Sigmoid colon (tissue), 6 donors: ENCODE measurements at regions not wholly inside any gene's neighbourhood (a gene's known extent, or its start where the extent isn't known, plus 50 kb on each side); places are given as distances from the start of the nearest gene placed in this dataset.

Experiments
- DNase-seq: peaks from one replicate; pipeline ENCODE4 v3.0.0-alpha.2; 2019
- H3K27ac ChIP-seq, 4 donors: fragments of 200-600 bp; sonication (generic); one replicate each; pipeline ENCODE4 v1.5.1; 2016 to 2019; ENCODE audit warnings: mild to moderate bottlenecking in 1 of 4
- H3K27me3 ChIP-seq, 3 donors: fragments of 200-600 bp; sonication (generic); one replicate each; pipeline ENCODE4 v1.5.1; 2019; ENCODE audit warnings: mild to moderate bottlenecking in 1 of 3
- H3K36me3 ChIP-seq, 4 donors: fragments of 200-600 bp; sonication (generic); one replicate each; pipeline ENCODE4 v1.5.1; 2016 to 2019
- H3K4me1 ChIP-seq, 4 donors: fragments of 200-600 bp; sonication (generic); one replicate each; pipeline ENCODE4 v1.5.1; 2017 to 2019
- H3K4me3 ChIP-seq, 4 donors: fragments of 200-600 bp; sonication (generic); one replicate each; pipeline ENCODE4 v1.5.1; 2017 to 2019; ENCODE audit warnings: mild to moderate bottlenecking in 2 of 4, moderate library complexity in 1 of 4
- H3K9me3 ChIP-seq, 4 donors: fragments of 200-600 bp in 3 of 4; sonication (generic) in 3 of 4; one replicate each; pipeline versions ENCODE4 v1.5.1 to v1.6.1; 2013 to 2019
- CTCF ChIP-seq, 4 experiments: fragments of 450-650 bp in 3 of 4; fragments of 200-600 bp in 1 of 4; IDR thresholded peaks; one replicate each; pipeline ENCODE4 v1.5.1; 2016 to 2019; ENCODE audit warnings: antibody characterized with exemption in 4 of 4, mild to moderate bottlenecking in 3 of 4, moderate library complexity in 2 of 4
- EP300 ChIP-seq, 4 donors: sonication (generic); formaldehyde crosslinking; IDR thresholded peaks; one replicate each; pipeline ENCODE4 v1.6.1; 2017; ENCODE audit warnings: antibody characterized with exemption in 4 of 4
- POLR2A ChIP-seq, 2 donors: fragments of 450-650 bp; IDR thresholded peaks; one replicate each; pipeline ENCODE4 v1.6.1; 2016; ENCODE audit warnings: antibody characterized with exemption in 2 of 2, mild to moderate bottlenecking in 2 of 2, moderate library complexity in 2 of 2
- POLR2AphosphoS5 ChIP-seq, 4 donors: sonication (generic); formaldehyde crosslinking; IDR thresholded peaks; one replicate each; pipeline ENCODE4 v1.6.1; 2017; ENCODE audit warnings: antibody characterized with exemption in 4 of 4
- WGBS, 2 donors: extraction: QIAGEN DNeasy Blood & Tissue Kit; methylation state at CpG; one replicate each; pipeline ENCODE4 v1.1.7; 2013; 5-methylcytosine and 5-hydroxymethylcytosine counted together
- intact Hi-C: fragments of 100-400 bp; cut with DNase I; formaldehyde crosslinking; loops from one replicate; pipeline ENCODE4 v1.15.1; 2023
- donor health status: healthy with polysubstance abuse.
- donor health status: healthy.

GRCh38 chr19:30083701-30084156, 141.7 kb downstream of the URI1 start:
- Histone ChIP-seq H3K9me3 (no peaks in the 10 kb centered on the region), H3K4me1 (no peaks in the 10 kb centered on the region), H3K27ac (no peak overlapping the region), H3K27me3 (no peaks in the 10 kb centered on the region), H3K4me3 (no peak overlapping the region), H3K36me3 (no peaks in the 10 kb centered on the region)
- 35 to 71% methylated on average over 12 of the region's 12 CpGs for WGBS, 2 donors
- no peak for TF ChIP-seq POLR2A (IDR thresholded peaks at IDR 0.05)
- no peak for TF ChIP-seq POLR2AphosphoS5 (IDR thresholded peaks at IDR 0.05)
- no peak for TF ChIP-seq EP300 (IDR thresholded peaks at IDR 0.05)
- intact Hi-C loops: no loop called here
- no peak for DNase-seq

GRCh38 chr19:30084390-30084819, 142.4 kb downstream of the URI1 start:
- no peaks in the 10 kb centered on the region for H3K36me3 ChIP-seq
- DNase-seq: no peak
- no peak overlapping the region for H3K4me3 ChIP-seq
- no peaks in the 10 kb centered on the region for H3K27me3 ChIP-seq
- TF ChIP-seq CTCF (IDR thresholded peaks at IDR 0.05) (no peak), POLR2A (IDR thresholded peaks at IDR 0.05) (no peak), POLR2AphosphoS5 (IDR thresholded peaks at IDR 0.05) (no peak), EP300 (IDR thresholded peaks at IDR 0.05) (no peak)
- H3K9me3 ChIP-seq: no peaks in the 10 kb centered on the region
- 93 to 94% methylated on average over 12 of the region's 12 CpGs for WGBS, 2 donors
- H3K4me1 ChIP-seq: no peaks in the 10 kb centered on the region
- H3K27ac ChIP-seq: no peak overlapping the region
- intact Hi-C loops: no loop called here

DNA sequence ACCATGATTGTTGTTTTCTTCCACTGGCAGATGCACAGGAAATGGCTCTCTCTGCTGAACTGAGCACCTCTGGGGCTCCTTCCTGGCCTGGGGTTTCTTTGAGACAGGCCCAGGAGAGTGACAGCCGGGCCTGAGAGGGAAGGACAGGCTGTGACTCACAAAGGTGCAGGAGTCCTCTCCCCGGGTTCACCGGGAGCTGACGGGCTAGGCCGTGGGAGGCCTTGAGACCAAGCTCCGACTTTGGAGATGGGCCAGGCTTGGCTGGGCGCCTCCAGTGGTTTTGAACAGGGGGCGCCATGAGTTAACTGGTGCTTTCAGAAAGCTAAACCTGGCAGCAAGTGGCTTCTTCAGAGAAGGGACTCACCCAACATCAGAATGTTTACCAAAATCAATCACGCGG, 143.4 kb downstream of the URI1 start:
- Histone ChIP-seq H3K27me3 (no peaks in the 10 kb centered on the region), H3K36me3 (no peaks in the 10 kb centered on the region), H3K4me1 (no peaks in the 10 kb centered on the region), H3K4me3 (no peak overlapping the region), H3K9me3 (no peaks in the 10 kb centered on the region), H3K27ac (no peak overlapping the region)
- no peak for DNase-seq
- TF ChIP-seq EP300 (IDR thresholded peaks at IDR 0.05): no peak
- no peak for TF ChIP-seq POLR2AphosphoS5 (IDR thresholded peaks at IDR 0.05)
- no peak for TF ChIP-seq CTCF (IDR thresholded peaks at IDR 0.05)
- no peak for TF ChIP-seq POLR2A (IDR thresholded peaks at IDR 0.05)
- WGBS, 2 donors: 28 to 58% methylated on average over 10 of the region's 10 CpGs
- intact Hi-C loops: no loop called here

- intact Hi-C loops: no loop called here
These were observed 144.2 kb downstream of the URI1 start for GRCh38 chr19:30086220-30086619.

DNA sequence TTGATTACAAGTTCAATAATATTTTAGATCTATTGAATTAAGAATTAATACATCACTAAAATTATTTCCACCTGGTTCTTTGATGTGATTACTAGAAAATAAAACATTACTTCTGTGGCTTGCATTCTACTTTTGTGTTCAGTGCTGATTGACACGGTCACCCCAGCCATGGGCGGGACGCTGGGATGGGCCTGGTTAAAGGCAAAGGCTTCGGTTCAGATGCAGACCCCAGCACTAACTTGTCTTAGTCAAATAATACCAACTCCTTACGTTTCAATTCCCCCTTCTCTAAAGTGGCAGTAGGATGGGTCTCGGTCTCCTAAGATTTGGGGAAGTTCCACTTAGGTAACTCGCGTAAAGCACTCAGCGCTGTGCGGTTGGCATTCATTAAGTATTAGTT, 144.9 kb downstream of the URI1 start:
- WGBS, 2 donors: 93 to 95% methylated on average over 10 of the region's 10 CpGs
- intact Hi-C loops: no loop called here

More at GRCh38 chr19:30086220-30086619, 144.2 kb downstream of the URI1 start:
- DNase-seq: no peak
- Histone ChIP-seq H3K27ac (no peak overlapping the region), H3K36me3 (no peaks in the 10 kb centered on the region), H3K4me1 (no peaks in the 10 kb centered on the region), H3K4me3 (no peak overlapping the region), H3K9me3 (no peaks in the 10 kb centered on the region), H3K27me3 (no peaks in the 10 kb centered on the region)
- WGBS, 2 donors: 87 to 90% methylated on average over 5 of the region's 5 CpGs
- TF ChIP-seq CTCF (IDR thresholded peaks at IDR 0.05) (no peak), POLR2AphosphoS5 (IDR thresholded peaks at IDR 0.05) (no peak), EP300 (IDR thresholded peaks at IDR 0.05) (no peak), POLR2A (IDR thresholded peaks at IDR 0.05) (no peak)

More for the DNA sequence above, 144.9 kb downstream of the URI1 start:
- Histone ChIP-seq H3K27me3 (no peaks in the 10 kb centered on the region), H3K9me3 (no peaks in the 10 kb centered on the region), H3K4me3 (no peak overlapping the region), H3K27ac (no peak overlapping the region), H3K36me3 (no peaks in the 10 kb centered on the region), H3K4me1 (no peaks in the 10 kb centered on the region)
- no peak for DNase-seq
- TF ChIP-seq EP300 (IDR thresholded peaks at IDR 0.05) (no peak), POLR2AphosphoS5 (IDR thresholded peaks at IDR 0.05) (no peak), POLR2A (IDR thresholded peaks at IDR 0.05) (no peak)
